HepG2 (cell line): ENCODE measurements at regions not wholly inside any gene's neighbourhood (a gene's known extent, or its start where the extent isn't known, plus 50 kb on each side); places are given as distances from the start of the nearest gene placed in this dataset.

Experiments used
- ATAC-seq: fragments of 200-7000 bp; cut with Tn5 transposase; 3 replicates; pipeline ENCODE4 v1.9.1; 2020; ENCODE audit warnings: mild to moderate bottlenecking, moderate library complexity
- BruUV-seq: library from RNA; stranded (reverse); fragments of 400-500 nt; replicated peaks from 2 replicates; lab custom pipeline; 2021; lab: Mats Ljungman, UMichigan
- CTCF ChIA-PET: fragments of 300-600 bp; formaldehyde crosslinking; extraction: SDS; loops from one replicate; lab custom pipeline; 2021; ENCODE audit warnings: low total read pairs, inconsistent platforms, low intra/inter-chr PET ratio; lab: Yijun Ruan, JAX
- POLR2A ChIA-PET: fragments of 350-600 bp; sonication (Branson Sonifier 250); formaldehyde crosslinking; loops from one replicate; lab custom pipeline; 2020; ENCODE audit warnings: antibody characterized with exemption, inconsistent platforms; lab: Yijun Ruan, JAX
- DNase-seq: peaks from one replicate; pipeline ENCODE4 v3.0.0-alpha.2; 2015; ENCODE audit warnings: low spot score
- FAIRE-seq: peaks from 3 replicates; lab custom pipeline; 2011; peaks lifted over from hg19 to GRCh38; lab: Jason Lieb, UNC
- H2AFZ ChIP-seq: one replicate; pipeline ENCODE4 v1.6.1; 2011; ENCODE audit warnings: low read length, inconsistent platforms
- H3K27ac ChIP-seq: fragments of 300-600 bp; 3 replicates; pipeline ENCODE4 v1.8.0; 2011; ENCODE audit warnings: mixed run types, mild to moderate bottlenecking, mixed read lengths, low read length, inconsistent platforms; ENCODE audit not compliant: insufficient read depth; ENCODE audit errors: extremely low read length
- H3K27me3 ChIP-seq, 2 experiments: fragments of 200-600 bp in 1 of 2; 2 replicates in 1 of 2; 3 replicates in 1 of 2; pipeline versions ENCODE4 v1.6.0 to v1.8.0; 2011; ENCODE audit warnings: low read length in 2 of 2, mild to moderate bottlenecking in 2 of 2, moderate library complexity in 2 of 2, inconsistent platforms in 1 of 2; ENCODE audit not compliant: insufficient read depth in 2 of 2, control insufficient read depth in 1 of 2
- H3K36me3 ChIP-seq, 2 experiments: fragments of 200-600 bp in 1 of 2; replicated peaks in 1 of 2; 2 replicates in 1 of 2; 3 replicates in 1 of 2; pipeline versions ENCODE4 v1.5.1 to v1.8.0; 2011; ENCODE audit warnings: low read length in 2 of 2, inconsistent platforms in 1 of 2; ENCODE audit not compliant: insufficient read depth in 2 of 2, control insufficient read depth in 1 of 2
- H3K4me1 ChIP-seq: 2 replicates; pipeline ENCODE4 v1.5.1; 2012; ENCODE audit warnings: low read length, inconsistent platforms; ENCODE audit not compliant: insufficient read depth
- H3K4me2 ChIP-seq: 2 replicates; pipeline ENCODE4 v1.6.0; 2011; ENCODE audit warnings: low read depth, low read length, inconsistent platforms
- H3K4me3 ChIP-seq, 3 experiments: fragments of 200-600 bp in 1 of 3; sonication (generic), shearing (Covaris generic) in 1 of 3; replicated peaks in 1 of 3; 2 replicates each; pipeline ENCODE4 v1.5.1; 2011 to 2016; ENCODE audit warnings: low read length in 3 of 3, inconsistent platforms in 2 of 3, low read depth in 2 of 3, mild to moderate bottlenecking in 2 of 3, control low read depth in 1 of 3, mixed read lengths in 1 of 3; ENCODE audit not compliant: insufficient read depth in 1 of 3
- H3K79me2 ChIP-seq: one replicate; pipeline ENCODE4 v1.6.1; 2011; ENCODE audit warnings: low read length, inconsistent platforms; ENCODE audit not compliant: insufficient read depth
- H3K9ac ChIP-seq: 2 replicates; pipeline ENCODE4 v1.6.0; 2011; ENCODE audit warnings: mild to moderate bottlenecking, low read depth, low read length, inconsistent platforms; ENCODE audit not compliant: insufficient read depth
- H3K9me3 ChIP-seq: 2 replicates; pipeline ENCODE4 v1.5.1; 2012; ENCODE audit warnings: mild to moderate bottlenecking, low read length
- H4K20me1 ChIP-seq: 2 replicates; pipeline ENCODE4 v1.6.0; 2011; ENCODE audit warnings: inconsistent platforms, mild to moderate bottlenecking, low read length, moderate library complexity; ENCODE audit not compliant: insufficient read depth
- CTCF ChIP-seq: sonication (generic); formaldehyde crosslinking; IDR thresholded peaks from 2 replicates; pipeline ENCODE4 v1.5.0; 2020; ENCODE audit warnings: mild to moderate bottlenecking, missing genetic modification reagents, moderate library complexity
- JARID2 ChIP-seq: sonication (generic); formaldehyde crosslinking; IDR thresholded peaks from 2 replicates; pipeline ENCODE4 v1.8.1; 2023; ENCODE audit warnings: missing genetic modification reagents, inconsistent platforms; ENCODE audit not compliant: insufficient replicate concordance
- ZNF614 ChIP-seq: IDR thresholded peaks from 2 replicates; pipeline ENCODE4 v1.6.1; 2018; ENCODE audit warnings: missing biosample characterization, missing genetic modification reagents, inconsistent platforms, borderline replicate concordance
- ZSCAN12 ChIP-seq: sonication (generic); formaldehyde crosslinking; IDR thresholded peaks from 2 replicates; pipeline ENCODE4 v1.9.0; 2021; ENCODE audit warnings: mild to moderate bottlenecking, missing genetic modification reagents
- WGBS: methylation state at CpG from one replicate; pipeline ENCODE4 v1.1.6; 2017; ENCODE audit warnings: low lambda C conversion rate; 5-methylcytosine and 5-hydroxymethylcytosine counted together
- in situ Hi-C: cut with HindIII; loops from 2 replicates; pipeline ENCODE4 v1.10.0; 2017; ENCODE audit warnings: low pct_unique_long_range_greater_than_20kb; ENCODE audit not compliant: extremely low pct_ligation_motif_present
- intact Hi-C: fragments of 100-400 bp; cut with micrococcal nuclease; formaldehyde crosslinking; loops from one replicate; pipeline ENCODE4 v1.10.0; 2022; ENCODE audit not compliant: unreplicated experiment

GRCh38 chr13:81986308-81986707 lies 1645.4 kb upstream of the SPRY2 start:
- POLR2A ChIA-PET = no interaction called here
- H3K9ac ChIP-seq = no peak overlapping the region
- CTCF ChIA-PET = no interaction called here
- no peak overlapping the region for H3K27ac ChIP-seq
- no peaks in the 10 kb centered on the region for H3K9me3 ChIP-seq
- no peak for ATAC-seq
- FAIRE-seq = no peak
- no peak for TF ChIP-seq JARID2
- no peak for TF ChIP-seq ZNF614 (CRISPR knock-in tag)
- no peaks in the 10 kb centered on the region for H3K27me3 ChIP-seq
- no TSS peak for BruUV-seq
- no peaks in the 10 kb centered on the region for H4K20me1 ChIP-seq
- DNase-seq = no peak
- no peaks in the 10 kb centered on the region for H3K36me3 ChIP-seq
- WGBS = 0% methylated on average over 1 of the region's 1 CpG
- no peak overlapping the region for H3K4me2 ChIP-seq
- in situ Hi-C loops (no loop called here), intact Hi-C loops (no loop called here)
- no peak overlapping the region for H3K4me3 ChIP-seq
- H3K79me2 ChIP-seq = no peaks in the 10 kb centered on the region
- no peaks in the 10 kb centered on the region for H3K4me1 ChIP-seq
- H2AFZ ChIP-seq = no peak overlapping the region

- intact Hi-C loops (loop anchor here (1.0 kb wide), 1 partner anchor 317 kb away; no protein-coding TSS in a partner anchor), in situ Hi-C loops (no loop called here)
- Histone ChIP-seq H2AFZ (no peak overlapping the region), H3K27ac (no peak overlapping the region), H3K9me3 (no peaks in the 10 kb centered on the region), H3K27me3 (no peaks in the 10 kb centered on the region), H3K4me3 (no peak overlapping the region), H3K4me1 (no peaks in the 10 kb centered on the region), H3K79me2 (no peaks in the 10 kb centered on the region), H3K36me3 (no peaks in the 10 kb centered on the region), H3K4me2 (no peak overlapping the region), H4K20me1 (no peaks in the 10 kb centered on the region), H3K9ac (no peak overlapping the region)
- CTCF ChIA-PET = no interaction called here
- peak; percentile 72 for ATAC-seq
- TF ChIP-seq ZSCAN12 (CRISPR knock-in tag) = no peak
- peak; percentile 32 for TF ChIP-seq CTCF (CRISPR knock-in tag)
- POLR2A ChIA-PET = no interaction called here
- no peak for FAIRE-seq
- BruUV-seq = no TSS peak
- peak; percentile 2 for DNase-seq
These were observed 1616.2 kb upstream of the SPRY2 start for GRCh38 chr13:81957121-81957520.
